GM23338 (cell line): ENCODE measurements at regions not wholly inside any gene's neighbourhood (a gene's known extent, or its start where the extent isn't known, plus 50 kb on each side); places are given as distances from the start of the nearest gene placed in this dataset.

Experiments used
- CREB1 ChIP-seq: fragments of 250-450 bp; sonication (Bioruptor Pico); IDR thresholded peaks from 2 replicates; pipeline ENCODE4 v1.5.0; 2020; ENCODE audit warnings: low read depth, mild to moderate bottlenecking, moderate library complexity
- EZH2 ChIP-seq: fragments of 200-600 bp; sonication (generic); IDR thresholded peaks from one replicate; pipeline ENCODE4 v1.8.0; 2017; ENCODE audit warnings: antibody characterized with exemption, mild to moderate bottlenecking, low read depth; ENCODE audit not compliant: unreplicated experiment
- EZH2phosphoT487 ChIP-seq: fragments of 200-600 bp; sonication (generic); IDR thresholded peaks from one replicate; pipeline ENCODE4 v1.8.1; 2018; ENCODE audit warnings: antibody characterized with exemption; ENCODE audit not compliant: unreplicated experiment
- NANOG ChIP-seq: IDR thresholded peaks from 2 replicates; pipeline ENCODE4 v1.6.1; 2016; ENCODE audit warnings: antibody characterized with exemption, borderline replicate concordance
- POLR2AphosphoS5 ChIP-seq: IDR thresholded peaks from 2 replicates; pipeline ENCODE4 v1.6.1; 2016; ENCODE audit warnings: antibody characterized with exemption, low read depth
- ZNF114 ChIP-seq: fragments of 250-450 bp; sonication (Bioruptor Pico); IDR thresholded peaks from 2 replicates; pipeline ENCODE4 v1.5.0; 2020; ENCODE audit warnings: mild to moderate bottlenecking, moderate library complexity
- TF ChIP-seq, protein P1 (sequence below), 2 experiments: fragments of 200-600 bp in 1 of 2; sonication (generic) in 1 of 2; conservative IDR thresholded peaks; 2 replicates each; pipeline versions ENCODE4 v1.5.1 to v1.6.1; 2016 to 2017; ENCODE audit warnings: antibody characterized with exemption in 2 of 2, low read depth in 2 of 2, mild to moderate bottlenecking in 2 of 2, moderate library complexity in 1 of 2
- TF ChIP-seq, protein P2 (sequence below): IDR thresholded peaks from one replicate; pipeline ENCODE4 v1.6.1; 2018; ENCODE audit warnings: antibody characterized with exemption; ENCODE audit not compliant: unreplicated experiment
- TF ChIP-seq, protein P3 (sequence below): IDR thresholded peaks from 2 replicates; pipeline ENCODE4 v1.6.1; 2016; ENCODE audit warnings: antibody characterized with exemption

DNA sequence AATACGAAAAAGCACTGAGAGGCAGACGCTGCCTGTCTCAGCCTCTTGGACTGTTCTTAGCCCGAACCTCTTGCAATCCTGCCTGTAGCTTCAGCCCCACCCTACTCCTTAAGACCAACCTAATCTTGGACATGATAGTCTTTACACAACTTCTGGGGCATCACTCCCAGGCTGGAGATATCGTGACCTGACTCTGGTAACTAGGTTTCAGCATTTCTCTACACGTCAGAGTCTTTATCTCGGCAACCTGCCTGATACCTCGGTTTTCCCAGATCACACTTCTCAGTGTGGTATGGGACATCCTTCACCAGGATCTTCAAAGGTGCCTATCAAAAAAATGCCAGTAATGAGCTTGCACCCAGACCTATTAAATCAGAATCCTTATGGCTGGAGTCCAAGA, 590.2 kb upstream of the KCNMB2 start:
- TF ChIP-seq, protein P1, sequence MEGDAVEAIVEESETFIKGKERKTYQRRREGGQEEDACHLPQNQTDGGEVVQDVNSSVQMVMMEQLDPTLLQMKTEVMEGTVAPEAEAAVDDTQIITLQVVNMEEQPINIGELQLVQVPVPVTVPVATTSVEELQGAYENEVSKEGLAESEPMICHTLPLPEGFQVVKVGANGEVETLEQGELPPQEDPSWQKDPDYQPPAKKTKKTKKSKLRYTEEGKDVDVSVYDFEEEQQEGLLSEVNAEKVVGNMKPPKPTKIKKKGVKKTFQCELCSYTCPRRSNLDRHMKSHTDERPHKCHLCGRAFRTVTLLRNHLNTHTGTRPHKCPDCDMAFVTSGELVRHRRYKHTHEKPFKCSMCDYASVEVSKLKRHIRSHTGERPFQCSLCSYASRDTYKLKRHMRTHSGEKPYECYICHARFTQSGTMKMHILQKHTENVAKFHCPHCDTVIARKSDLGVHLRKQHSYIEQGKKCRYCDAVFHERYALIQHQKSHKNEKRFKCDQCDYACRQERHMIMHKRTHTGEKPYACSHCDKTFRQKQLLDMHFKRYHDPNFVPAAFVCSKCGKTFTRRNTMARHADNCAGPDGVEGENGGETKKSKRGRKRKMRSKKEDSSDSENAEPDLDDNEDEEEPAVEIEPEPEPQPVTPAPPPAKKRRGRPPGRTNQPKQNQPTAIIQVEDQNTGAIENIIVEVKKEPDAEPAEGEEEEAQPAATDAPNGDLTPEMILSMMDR (conservative IDR thresholded peaks at IDR 0.05; ENCODE audit: low read depth in 2 of 2), result no peak
- TF ChIP-seq ZNF114 (CRISPR knock-in tag) (no peak), EZH2 (no peak), CREB1 (CRISPR knock-in tag) (no peak), EZH2phosphoT487 (no peak), POLR2AphosphoS5 (no peak), NANOG (no peak)
- TF ChIP-seq, protein P2, sequence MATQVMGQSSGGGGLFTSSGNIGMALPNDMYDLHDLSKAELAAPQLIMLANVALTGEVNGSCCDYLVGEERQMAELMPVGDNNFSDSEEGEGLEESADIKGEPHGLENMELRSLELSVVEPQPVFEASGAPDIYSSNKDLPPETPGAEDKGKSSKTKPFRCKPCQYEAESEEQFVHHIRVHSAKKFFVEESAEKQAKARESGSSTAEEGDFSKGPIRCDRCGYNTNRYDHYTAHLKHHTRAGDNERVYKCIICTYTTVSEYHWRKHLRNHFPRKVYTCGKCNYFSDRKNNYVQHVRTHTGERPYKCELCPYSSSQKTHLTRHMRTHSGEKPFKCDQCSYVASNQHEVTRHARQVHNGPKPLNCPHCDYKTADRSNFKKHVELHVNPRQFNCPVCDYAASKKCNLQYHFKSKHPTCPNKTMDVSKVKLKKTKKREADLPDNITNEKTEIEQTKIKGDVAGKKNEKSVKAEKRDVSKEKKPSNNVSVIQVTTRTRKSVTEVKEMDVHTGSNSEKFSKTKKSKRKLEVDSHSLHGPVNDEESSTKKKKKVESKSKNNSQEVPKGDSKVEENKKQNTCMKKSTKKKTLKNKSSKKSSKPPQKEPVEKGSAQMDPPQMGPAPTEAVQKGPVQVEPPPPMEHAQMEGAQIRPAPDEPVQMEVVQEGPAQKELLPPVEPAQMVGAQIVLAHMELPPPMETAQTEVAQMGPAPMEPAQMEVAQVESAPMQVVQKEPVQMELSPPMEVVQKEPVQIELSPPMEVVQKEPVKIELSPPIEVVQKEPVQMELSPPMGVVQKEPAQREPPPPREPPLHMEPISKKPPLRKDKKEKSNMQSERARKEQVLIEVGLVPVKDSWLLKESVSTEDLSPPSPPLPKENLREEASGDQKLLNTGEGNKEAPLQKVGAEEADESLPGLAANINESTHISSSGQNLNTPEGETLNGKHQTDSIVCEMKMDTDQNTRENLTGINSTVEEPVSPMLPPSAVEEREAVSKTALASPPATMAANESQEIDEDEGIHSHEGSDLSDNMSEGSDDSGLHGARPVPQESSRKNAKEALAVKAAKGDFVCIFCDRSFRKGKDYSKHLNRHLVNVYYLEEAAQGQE, result no peak
- TF ChIP-seq, protein P3, sequence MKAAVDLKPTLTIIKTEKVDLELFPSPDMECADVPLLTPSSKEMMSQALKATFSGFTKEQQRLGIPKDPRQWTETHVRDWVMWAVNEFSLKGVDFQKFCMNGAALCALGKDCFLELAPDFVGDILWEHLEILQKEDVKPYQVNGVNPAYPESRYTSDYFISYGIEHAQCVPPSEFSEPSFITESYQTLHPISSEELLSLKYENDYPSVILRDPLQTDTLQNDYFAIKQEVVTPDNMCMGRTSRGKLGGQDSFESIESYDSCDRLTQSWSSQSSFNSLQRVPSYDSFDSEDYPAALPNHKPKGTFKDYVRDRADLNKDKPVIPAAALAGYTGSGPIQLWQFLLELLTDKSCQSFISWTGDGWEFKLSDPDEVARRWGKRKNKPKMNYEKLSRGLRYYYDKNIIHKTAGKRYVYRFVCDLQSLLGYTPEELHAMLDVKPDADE, result no peak
